ENCODE measurements at regions not wholly inside any gene's neighbourhood (a gene's known extent, or its start where the extent isn't known, plus 50 kb on each side); places are given as distances from the start of the nearest gene placed in this dataset.

DNA sequence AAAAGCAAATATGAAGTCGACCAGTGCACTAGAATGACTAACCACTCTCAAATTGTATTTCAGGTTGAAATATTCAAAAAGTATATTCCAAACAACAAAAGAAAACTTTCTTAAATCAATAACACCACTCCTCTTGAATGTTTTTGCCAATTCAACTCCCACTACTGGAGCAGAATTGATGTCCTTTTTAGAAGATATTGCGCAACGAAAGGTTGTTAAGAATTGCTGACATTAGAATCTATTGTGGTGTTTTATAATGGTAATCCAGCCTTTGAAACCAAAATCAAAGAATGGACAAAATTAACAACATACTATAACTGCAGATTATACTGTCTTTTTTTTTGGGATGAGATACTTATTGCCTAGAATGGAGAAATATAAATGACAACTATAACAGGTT lies 331.3 kb downstream of the GRXCR1 start:
- H3K4me3 ChIP-seq (ENCODE audit: low read length) = no peak overlapping the region
- TF ChIP-seq, protein P1, sequence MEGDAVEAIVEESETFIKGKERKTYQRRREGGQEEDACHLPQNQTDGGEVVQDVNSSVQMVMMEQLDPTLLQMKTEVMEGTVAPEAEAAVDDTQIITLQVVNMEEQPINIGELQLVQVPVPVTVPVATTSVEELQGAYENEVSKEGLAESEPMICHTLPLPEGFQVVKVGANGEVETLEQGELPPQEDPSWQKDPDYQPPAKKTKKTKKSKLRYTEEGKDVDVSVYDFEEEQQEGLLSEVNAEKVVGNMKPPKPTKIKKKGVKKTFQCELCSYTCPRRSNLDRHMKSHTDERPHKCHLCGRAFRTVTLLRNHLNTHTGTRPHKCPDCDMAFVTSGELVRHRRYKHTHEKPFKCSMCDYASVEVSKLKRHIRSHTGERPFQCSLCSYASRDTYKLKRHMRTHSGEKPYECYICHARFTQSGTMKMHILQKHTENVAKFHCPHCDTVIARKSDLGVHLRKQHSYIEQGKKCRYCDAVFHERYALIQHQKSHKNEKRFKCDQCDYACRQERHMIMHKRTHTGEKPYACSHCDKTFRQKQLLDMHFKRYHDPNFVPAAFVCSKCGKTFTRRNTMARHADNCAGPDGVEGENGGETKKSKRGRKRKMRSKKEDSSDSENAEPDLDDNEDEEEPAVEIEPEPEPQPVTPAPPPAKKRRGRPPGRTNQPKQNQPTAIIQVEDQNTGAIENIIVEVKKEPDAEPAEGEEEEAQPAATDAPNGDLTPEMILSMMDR (conservative IDR thresholded peaks at IDR 0.05; ENCODE audit: low read length) = no peak
- no peak for DNase-seq (ENCODE audit: low read depth)

DNA sequence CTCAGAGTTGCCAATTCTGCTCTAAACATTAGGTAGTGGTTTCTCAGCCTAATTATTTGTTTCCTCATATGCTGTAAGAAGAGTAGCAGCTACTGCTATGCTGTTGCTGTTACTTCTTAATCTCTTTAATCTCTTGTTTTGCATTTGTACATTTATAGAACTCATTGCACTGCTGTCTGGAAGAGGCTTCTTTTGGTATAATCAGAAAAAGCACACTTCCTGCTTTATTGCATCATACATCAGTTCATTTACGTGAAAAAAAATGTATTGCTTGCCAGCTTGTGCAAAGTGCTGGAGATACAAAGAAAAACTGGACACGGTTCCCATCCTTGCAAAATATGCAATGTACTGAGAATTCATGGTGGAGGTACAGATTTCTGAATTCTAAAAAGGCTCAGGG lies 332.0 kb downstream of the GRXCR1 start:
- H3K4me3 ChIP-seq (ENCODE audit: low read length) = no peak overlapping the region
- DNase-seq (ENCODE audit: low read depth) = no peak
- TF ChIP-seq, protein P1 (conservative IDR thresholded peaks at IDR 0.05; ENCODE audit: low read length) = no peak

DNA sequence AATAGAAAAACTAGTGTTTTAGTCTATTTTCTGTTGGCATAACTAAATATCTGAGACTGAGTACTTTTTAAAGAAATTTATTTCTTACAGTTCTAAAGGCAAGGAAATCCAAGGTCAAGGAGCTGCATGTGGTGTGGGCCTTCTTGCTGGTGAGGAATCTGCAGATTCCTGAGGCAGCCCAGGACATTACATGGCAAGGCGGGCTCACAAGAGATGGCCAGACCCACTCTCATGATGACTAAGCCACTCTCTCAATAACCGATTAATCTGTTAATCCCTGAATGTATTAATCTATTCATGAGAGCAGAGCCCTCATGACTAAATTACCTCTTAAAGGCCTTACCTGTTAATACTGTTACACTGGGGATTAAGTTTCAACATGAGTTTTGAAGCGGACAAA lies 340.8 kb downstream of the GRXCR1 start:
- DNase-seq (ENCODE audit: low read depth) = no peak
- TF ChIP-seq, protein P1 (conservative IDR thresholded peaks at IDR 0.05; ENCODE audit: low read length) = no peak
- H3K4me3 ChIP-seq (ENCODE audit: low read length) = no peak overlapping the region

DNA sequence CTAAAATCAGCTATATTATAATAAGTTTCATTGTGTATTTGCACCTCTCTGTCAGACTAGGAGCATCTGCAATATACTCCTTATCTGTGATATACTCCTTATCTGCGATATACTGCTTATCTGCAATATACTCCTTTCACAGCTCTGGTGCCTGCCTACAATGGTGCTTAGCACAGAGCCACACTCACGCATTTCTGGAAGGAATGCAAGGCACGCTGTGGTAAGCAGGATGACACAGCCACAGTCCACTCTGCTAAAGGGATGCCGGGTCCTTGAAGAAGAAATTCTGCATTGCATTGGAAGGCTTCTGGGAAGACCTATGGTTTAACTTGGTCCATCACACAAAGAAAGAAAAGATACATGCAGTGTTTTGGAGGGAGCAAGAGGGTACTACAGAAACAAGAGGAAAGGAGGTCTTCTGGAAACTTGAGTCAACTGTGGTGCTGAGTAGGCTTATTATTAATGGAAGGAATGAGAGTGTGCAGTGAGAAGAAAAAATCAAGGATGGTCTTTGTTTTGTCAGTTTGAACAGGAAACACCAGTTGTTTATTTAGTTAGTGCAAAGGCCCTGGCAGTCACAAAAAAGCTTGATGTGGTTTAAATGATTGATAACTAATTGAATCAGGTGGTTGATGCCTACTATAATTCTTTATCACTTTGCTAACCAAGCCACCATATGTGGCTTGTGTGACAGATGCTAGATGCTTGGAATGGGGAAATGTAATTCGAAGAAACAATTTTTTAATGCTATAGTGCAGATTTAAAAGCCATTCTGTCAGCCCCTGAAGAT lies 342.3 kb downstream of the GRXCR1 start:
- TF ChIP-seq, protein P1 (conservative IDR thresholded peaks at IDR 0.05; ENCODE audit: low read length) = no peak
- peak; percentile 25 for DNase-seq (ENCODE audit: low read depth)

DNA sequence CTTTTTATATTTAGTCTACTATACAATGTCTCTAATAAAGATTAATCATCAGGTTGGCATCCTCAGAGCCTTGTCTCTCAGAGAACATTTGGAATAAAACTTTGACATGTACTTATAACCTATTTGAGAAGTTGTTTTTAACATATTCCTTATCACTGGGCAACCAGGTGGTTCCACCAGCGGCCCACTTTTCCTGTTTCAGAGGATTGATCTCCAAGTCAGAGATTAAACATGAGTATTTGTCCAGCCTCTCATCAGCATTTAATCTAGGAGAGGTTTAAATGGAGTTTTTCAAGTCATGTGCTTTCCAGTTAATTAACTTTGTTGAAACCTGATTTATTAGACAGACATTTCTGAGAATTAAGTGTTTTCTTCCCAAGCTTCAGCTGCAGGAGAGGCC lies 345.5 kb downstream of the GRXCR1 start:
- TF ChIP-seq, protein P1 (conservative IDR thresholded peaks at IDR 0.05; ENCODE audit: low read length) = no peak
- H3K4me3 ChIP-seq (ENCODE audit: low read length) = no peak overlapping the region
- no peak for DNase-seq (ENCODE audit: low read depth)

More for the DNA sequence above, 342.3 kb downstream of the GRXCR1 start:
- H3K4me3 ChIP-seq (ENCODE audit: low read length) = no peak overlapping the region

DNA sequence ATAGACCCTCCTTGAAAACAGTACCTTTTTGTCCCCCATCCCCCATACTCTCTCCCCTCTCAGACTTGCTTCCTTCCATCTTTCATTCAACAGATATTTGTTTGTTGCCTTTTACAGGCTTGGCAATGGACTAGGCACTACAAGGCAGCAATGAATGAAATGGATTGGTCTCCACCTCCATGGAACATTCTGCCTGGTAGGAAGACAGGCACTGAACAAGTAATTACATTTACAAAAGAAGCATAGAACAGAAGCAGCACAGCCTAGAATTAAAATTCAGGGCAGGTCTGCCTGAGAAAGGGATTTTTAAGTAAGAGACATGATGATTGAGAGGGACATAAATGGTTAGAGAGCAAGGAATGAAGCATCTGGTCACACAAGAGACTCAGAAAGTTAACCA lies 346.1 kb downstream of the GRXCR1 start:
- no peak overlapping the region for H3K4me3 ChIP-seq (ENCODE audit: low read length)
- TF ChIP-seq, protein P1 (conservative IDR thresholded peaks at IDR 0.05; ENCODE audit: low read length) = no peak
- DNase-seq (ENCODE audit: low read depth) = no peak

DNA sequence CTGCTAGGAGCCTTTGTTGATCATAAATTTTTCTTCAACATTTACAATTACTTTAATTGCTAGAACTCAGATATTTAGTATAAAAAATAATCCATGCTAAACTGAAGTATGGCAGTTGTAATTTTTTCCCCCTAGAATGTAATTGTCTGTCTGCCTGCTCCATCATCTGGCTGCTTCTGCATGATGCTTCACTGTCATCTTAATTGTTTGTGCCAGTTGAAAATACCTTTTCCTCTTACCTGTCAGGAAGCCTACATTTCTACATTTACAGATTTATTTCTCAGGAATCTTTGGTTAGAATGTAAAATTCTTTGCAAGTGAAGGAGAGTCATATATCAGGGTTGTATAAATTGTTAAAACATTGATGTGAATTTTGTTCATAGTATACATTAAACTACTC lies 348.6 kb downstream of the GRXCR1 start:
- TF ChIP-seq, protein P1 (conservative IDR thresholded peaks at IDR 0.05; ENCODE audit: low read length) = no peak
- no peak overlapping the region for H3K4me3 ChIP-seq (ENCODE audit: low read length)
- no peak for DNase-seq (ENCODE audit: low read depth)

Measured in AG10803 (cell line).